Right cardiac atrium (tissue), 5 donors: ENCODE measurements at regions not wholly inside any gene's neighbourhood (a gene's known extent, or its start where the extent isn't known, plus 50 kb on each side); places are given as distances from the start of the nearest gene placed in this dataset.
"Not testable (repeated sequence)": the region's sequence is repeated elsewhere in the genome, so short reads cannot be mapped to it uniquely, and the experiment has no call there.

Experiments used
- ATAC-seq, 2 donors: fragments of 200-7000 bp; cut with Tn5 transposase; one replicate each; pipeline versions ENCODE4 v1.8.0 to v1.9.1; 2020; ENCODE audit warnings: moderate library complexity in 2 of 2, mild to moderate bottlenecking in 1 of 2
- DNase-seq, 3 donors: peaks; one replicate each; pipeline ENCODE4 v3.0.0-alpha.2; 2020
- H3K27ac ChIP-seq: one replicate; pipeline ENCODE4 v1.5.1; 2013; ENCODE audit warnings: mild to moderate bottlenecking, low read length, control low read depth, moderate library complexity
- H3K27me3 ChIP-seq: one replicate; pipeline ENCODE4 v1.6.1; 2013; ENCODE audit not compliant: control insufficient read depth, insufficient read depth
- H3K4me1 ChIP-seq: one replicate; pipeline ENCODE4 v1.6.1; 2013; ENCODE audit warnings: low read length; ENCODE audit not compliant: control insufficient read depth, insufficient read depth
- H3K4me3 ChIP-seq: one replicate; pipeline ENCODE4 v1.5.1; 2013; ENCODE audit warnings: low read length, control low read depth
- H3K9me3 ChIP-seq: one replicate; pipeline ENCODE4 v1.6.1; 2013; ENCODE audit warnings: low read length; ENCODE audit not compliant: control insufficient read depth
- WGBS: extraction: QIAGEN DNeasy Blood & Tissue Kit; methylation state at CpG from one replicate; pipeline ENCODE4 v1.1.7; 2013; 5-methylcytosine and 5-hydroxymethylcytosine counted together
- intact Hi-C, 4 donors: fragments of 100-400 bp; cut with DNase I; formaldehyde crosslinking; loops; one replicate each; pipeline versions ENCODE4 v1.11.0 to v1.14.0; 2022 to 2023
- donor health status: healthy with polysubstance abuse.
- donor health status: DM: no; HTN: yes; CAD: no.
- donor health status: DM: no; HTN: no; CAD: no.
- donor health status: DM: no; HTN: yes; CAD: no; lungs with severe emphysema.
- donor health status: DM: yes; HTN: yes; CAD: no.

DNA sequence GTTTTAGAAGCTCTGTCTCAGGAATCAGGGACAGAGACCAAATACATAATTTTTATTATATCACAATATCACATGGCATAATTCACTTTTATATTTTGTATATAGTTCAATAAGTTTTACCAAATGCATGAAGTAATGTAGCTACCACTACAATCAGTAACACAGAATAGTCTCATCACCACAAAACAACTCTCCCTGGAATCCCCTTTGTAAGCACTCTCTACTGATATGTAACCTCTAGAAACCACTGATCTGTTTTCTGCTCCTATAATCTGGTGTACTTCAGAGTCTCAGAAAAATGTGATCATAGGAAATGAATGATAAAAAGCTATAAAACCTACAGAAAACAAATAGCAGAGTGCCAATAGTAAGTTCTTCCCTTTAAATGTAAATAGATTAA is 1465.9 kb downstream of the SPATA31A7 start:
- H3K4me1 ChIP-seq, H3K4me3 ChIP-seq, H3K27me3 ChIP-seq, H3K9me3 ChIP-seq, intact Hi-C loops, ATAC-seq, H3K27ac ChIP-seq, DNase-seq: not testable (repeated sequence)

DNA sequence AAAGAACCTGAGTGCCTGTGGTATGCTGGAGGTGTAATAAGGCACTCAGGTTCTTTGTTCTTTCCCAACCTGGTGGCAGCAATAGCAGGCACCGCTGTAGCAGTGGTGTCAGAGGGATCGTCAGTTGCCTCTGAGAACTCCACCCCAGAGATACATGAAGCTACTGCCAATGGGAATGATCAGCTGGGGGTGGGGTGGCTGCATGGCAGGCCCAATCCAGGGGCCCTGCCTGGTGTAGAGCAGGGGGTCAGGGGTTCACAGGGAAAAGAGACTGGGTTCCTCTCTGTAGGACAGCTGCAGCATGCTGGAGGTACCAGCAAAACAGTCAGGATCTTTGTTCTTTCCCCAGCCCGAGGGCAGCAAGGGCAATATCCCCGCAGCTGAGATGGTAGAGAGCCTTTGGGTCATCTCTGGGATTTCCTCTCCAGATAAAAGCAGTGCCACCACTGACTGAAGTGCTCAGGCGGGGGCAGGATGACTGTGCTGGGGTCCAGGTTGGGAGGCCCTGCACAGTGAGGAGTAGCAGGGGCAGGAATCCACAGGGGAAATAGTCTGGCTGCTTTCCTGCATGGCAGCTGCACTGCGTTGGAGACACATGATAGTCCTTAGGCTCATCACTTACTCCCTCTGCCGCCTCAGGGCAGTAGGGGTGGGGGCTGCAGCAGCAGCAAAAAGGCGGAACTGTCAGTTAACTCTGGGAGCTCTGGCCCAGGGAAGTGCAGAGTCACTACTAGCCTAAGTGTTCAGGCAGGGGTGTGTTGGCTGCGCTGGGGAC is 1473.1 kb downstream of the SPATA31A7 start:
- ATAC-seq (peak in 1 of 2 donors; percentile 45), DNase-seq (peak in 1 of 3 donors; percentile 9)
- H3K4me3 ChIP-seq, intact Hi-C loops, H3K9me3 ChIP-seq, H3K4me1 ChIP-seq, H3K27ac ChIP-seq, H3K27me3 ChIP-seq: not testable (repeated sequence)
- WGBS, result 43% methylated on average over 6 of the region's 9 CpGs

DNA sequence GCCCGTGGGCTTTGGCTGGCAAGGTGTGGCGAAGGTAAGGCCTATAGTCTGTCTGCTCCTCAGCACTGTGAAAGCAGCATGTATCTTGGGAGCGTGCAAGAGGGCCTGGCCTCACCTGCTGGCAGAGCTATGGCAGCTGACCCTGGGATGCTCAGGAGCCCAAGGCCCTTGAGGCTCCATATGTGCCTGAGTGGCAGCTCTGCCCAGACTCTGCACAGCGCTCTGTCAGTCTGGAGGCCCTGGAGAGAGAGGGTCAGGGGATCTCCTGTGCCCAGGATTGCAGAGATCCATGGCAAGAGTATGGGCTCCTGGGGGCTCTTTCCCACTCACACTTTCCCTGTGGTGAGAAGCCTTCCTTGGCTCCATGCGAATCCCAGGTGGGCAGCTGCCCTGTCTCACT is 1473.7 kb downstream of the SPATA31A7 start:
- ATAC-seq, H3K27me3 ChIP-seq, H3K27ac ChIP-seq, H3K4me3 ChIP-seq, H3K4me1 ChIP-seq, DNase-seq, intact Hi-C loops, H3K9me3 ChIP-seq: not testable (repeated sequence)
- 80% methylated on average over 1 of the region's 5 CpGs for WGBS

DNA sequence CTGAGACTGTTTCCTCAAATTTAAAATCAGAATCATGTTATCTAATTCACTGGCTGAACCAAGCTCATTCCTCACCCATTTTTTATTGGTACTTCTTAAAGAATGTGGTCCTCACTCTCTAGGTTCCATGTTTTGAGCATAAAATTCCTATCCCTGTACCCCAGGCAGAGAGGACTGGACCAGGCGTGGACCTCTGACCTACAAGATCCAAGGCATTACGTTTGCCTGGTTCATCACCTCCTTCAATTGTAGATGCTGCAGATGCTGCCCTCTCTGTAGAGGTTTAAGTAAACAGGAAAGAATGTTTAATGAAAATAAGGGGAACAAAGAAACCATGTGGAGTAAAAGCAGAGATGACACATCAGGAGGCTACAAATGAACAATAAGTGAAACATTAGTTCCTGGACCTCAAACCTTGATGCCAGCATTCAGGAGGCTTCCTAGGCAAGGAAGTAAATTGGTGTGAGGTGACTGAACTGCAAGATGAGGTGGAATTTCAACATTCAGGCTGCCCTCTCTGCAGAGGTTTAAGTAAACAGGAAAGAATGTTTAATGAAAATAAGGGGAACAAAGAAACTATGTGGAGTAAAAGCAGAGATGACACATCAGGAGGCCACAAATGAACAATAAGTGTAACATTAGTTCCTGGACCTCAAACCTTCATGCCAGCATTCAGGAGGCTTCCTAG is 1477.4 kb downstream of the SPATA31A7 start:
- H3K4me1 ChIP-seq, H3K27me3 ChIP-seq, intact Hi-C loops, H3K9me3 ChIP-seq, DNase-seq, H3K27ac ChIP-seq, ATAC-seq, H3K4me3 ChIP-seq: not testable (repeated sequence)
- WGBS, result 40% methylated on average over 2 of the region's 2 CpGs

DNA sequence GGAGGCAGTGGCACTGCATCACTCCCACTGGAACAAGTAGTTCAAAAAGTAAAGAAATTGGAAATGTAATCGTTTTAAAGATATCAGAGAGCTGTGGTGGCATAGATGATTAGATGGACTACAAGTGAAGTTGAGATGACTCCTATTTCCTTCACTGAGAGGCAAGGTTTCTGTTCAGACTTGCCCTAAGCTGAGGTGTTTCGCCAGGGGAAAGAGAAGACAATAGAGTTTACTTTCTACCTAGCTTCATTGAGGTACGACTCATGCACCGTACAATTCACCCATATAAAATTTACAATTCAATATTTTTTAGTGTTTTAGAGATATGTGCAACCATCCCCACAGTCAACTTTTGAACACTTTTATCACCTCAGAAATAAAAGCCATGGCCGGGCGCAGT is 1487.2 kb downstream of the SPATA31A7 start:
- intact Hi-C loops, result not testable (repeated sequence)

DNA sequence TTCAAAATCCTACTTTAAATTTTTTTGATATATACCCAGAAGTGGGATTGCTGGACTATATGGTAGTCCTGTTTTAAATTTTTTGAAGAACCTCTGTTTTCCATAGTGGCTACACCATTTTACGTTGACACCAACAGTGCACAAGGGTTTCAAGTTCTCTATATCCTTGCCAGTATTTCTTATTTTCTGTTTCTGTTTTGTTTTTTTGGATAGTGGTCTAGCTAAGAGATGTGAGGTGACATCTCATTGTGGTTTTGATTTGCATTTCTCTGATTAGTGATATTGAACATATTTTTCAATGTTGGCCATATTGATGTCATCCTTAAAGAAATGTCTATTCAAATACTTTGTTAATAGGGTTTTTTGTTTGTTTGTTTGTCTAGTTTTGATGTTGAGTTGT is 1488.5 kb downstream of the SPATA31A7 start:
- no CpG with 5 or more reads among the region's 1 CpG for WGBS
- intact Hi-C loops, H3K27ac ChIP-seq, DNase-seq, H3K4me1 ChIP-seq, H3K9me3 ChIP-seq, ATAC-seq, H3K4me3 ChIP-seq, H3K27me3 ChIP-seq: not testable (repeated sequence)

More for the DNA sequence above, 1487.2 kb downstream of the SPATA31A7 start:
- not testable (repeated sequence) for DNase-seq, H3K27me3 ChIP-seq, H3K4me1 ChIP-seq, ATAC-seq, H3K27ac ChIP-seq, H3K4me3 ChIP-seq, H3K9me3 ChIP-seq
- WGBS, result no CpG with 5 or more reads among the region's 6 CpGs

DNA sequence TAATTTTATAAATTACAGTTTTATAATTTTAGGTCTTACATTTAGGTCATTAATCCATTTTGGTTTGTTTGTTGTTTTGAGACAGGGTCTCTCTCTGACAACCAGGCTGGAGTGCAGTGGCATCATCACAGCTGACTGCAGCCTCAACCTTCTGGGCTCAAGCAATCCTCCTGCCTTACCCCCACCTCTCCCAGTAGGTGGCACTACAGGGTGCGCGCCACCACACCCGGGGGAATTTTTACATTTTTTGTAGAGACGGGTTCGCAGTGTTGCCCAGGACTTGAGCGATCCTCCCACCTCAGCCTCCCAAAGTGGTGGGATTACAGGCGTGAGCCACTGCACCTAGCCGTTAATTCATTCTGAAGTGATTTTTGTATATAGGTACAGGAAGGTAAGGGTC is 1489.2 kb downstream of the SPATA31A7 start:
- H3K4me3 ChIP-seq, H3K9me3 ChIP-seq, ATAC-seq, H3K4me1 ChIP-seq, intact Hi-C loops, H3K27ac ChIP-seq, H3K27me3 ChIP-seq, DNase-seq: not testable (repeated sequence)
- no CpG with 5 or more reads among the region's 8 CpGs for WGBS

DNA sequence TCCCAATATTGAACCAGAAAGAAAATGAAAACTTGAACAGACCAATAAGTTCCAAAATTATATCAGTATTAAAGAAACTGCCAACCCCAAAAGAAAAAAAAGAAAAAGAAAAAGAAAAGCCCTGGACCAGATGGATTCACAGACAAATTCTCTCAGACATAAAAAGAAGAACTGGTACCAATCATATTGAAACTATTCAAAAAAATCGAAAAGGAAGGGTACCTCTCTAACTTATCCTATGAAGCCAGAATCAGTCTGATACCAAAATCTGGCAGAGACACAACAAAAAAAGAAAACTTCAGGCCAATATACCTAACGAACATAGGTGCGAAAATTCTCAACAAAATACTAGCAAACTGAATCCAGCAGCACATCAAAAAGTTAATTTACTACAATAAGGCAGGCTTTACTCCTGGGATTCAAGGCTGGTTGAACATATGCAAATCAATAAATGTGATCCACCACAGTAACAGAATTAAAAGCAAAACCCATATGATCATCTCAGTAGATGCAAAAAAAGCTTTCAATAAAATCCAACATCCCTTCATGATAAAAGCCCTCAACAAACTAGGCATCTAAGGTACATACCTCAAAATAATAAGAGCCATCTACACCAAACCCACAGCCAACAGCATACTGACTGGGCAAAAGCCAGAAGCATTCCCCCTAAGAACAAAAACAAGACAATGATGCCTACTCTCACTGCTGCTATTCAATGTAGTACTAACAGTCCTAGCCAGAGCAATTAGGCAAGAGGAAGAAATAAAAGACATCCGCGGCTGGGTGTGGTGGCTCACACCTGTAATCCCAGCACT is 1495.2 kb downstream of the SPATA31A7 start:
- no CpG with 5 or more reads among the region's 5 CpGs for WGBS
- H3K4me1 ChIP-seq, DNase-seq, H3K27me3 ChIP-seq, H3K9me3 ChIP-seq, H3K27ac ChIP-seq, ATAC-seq, H3K4me3 ChIP-seq, intact Hi-C loops: not testable (repeated sequence)

DNA sequence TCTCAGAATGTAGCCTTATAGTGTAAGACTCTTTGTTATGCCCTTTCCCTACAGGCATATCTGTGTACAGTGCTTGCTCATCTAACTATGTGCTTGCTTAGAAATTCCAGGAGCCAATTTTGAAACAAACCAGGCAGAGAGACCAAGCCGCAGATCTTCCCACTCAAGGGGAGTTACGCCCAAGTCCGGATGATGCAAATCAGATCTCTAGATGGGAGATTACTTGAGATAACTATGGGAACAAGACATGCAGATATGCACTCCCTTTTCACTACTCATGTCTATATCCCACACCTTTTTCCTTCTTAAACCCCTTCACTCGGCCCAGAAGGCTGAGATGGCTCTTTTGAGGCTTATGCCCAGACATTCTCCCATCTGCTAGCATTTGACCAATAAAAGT is 1496.5 kb downstream of the SPATA31A7 start:
- H3K4me3 ChIP-seq, H3K9me3 ChIP-seq, ATAC-seq, H3K27ac ChIP-seq, intact Hi-C loops, H3K27me3 ChIP-seq, H3K4me1 ChIP-seq, DNase-seq: not testable (repeated sequence)
- WGBS, result no CpG with 5 or more reads among the region's 4 CpGs

DNA sequence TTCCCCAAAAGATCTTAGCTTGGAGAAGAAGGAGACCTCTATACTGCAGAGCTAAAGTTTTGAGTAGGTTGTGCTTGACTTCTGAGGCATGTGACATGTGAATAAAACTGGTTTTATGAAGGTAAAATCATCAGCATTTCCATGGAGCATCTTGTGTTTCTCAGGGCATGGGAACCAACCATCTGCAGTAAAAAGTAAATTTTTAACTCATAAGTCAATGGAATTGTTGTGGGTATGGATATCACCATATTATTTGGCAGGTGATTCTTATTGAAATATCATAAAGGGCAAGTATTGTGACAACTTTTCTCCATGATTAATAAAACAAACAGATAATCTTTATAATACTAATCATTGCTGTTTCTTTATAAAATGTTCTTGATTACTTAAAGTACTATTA is 1503.2 kb downstream of the SPATA31A7 start:
- H3K27me3 ChIP-seq, DNase-seq, ATAC-seq, H3K9me3 ChIP-seq, H3K27ac ChIP-seq, H3K4me3 ChIP-seq, H3K4me1 ChIP-seq, intact Hi-C loops: not testable (repeated sequence)

DNA sequence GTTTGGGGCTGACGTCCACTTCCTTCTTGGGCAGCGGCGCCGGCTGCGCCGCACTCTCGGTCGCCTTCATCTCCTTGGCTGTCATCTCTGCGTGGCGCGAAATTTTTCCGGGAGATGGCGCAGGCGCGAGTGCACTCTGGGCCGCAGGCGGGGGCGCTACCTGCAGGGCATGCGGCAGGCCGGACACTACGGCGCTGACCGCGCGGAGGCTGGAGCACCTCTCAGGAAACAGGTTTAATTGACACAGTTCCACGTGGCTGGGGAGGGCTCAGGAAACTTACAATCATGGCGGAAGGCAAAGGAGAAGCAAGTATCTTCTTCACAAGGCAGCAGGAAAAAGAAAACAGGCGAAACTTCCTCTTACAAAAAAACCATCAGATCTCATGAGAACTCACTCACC is 1521.5 kb downstream of the SPATA31A7 start:
- H3K9me3 ChIP-seq, H3K4me1 ChIP-seq, intact Hi-C loops, H3K27ac ChIP-seq, ATAC-seq, H3K27me3 ChIP-seq, H3K4me3 ChIP-seq: not testable (repeated sequence)
- peak in 1 of 3 donors; percentile 18 for DNase-seq
- WGBS, result 93% methylated on average over 14 of the region's 28 CpGs
